AG08395 (cell line): ENCODE measurements at regions not wholly inside any gene's neighbourhood (a gene's known extent, or its start where the extent isn't known, plus 50 kb on each side); places are given as distances from the start of the nearest gene placed in this dataset.
A peak's percentile ranks its signal among the peaks of the same experiment; 100 is the strongest.

Experiments used
- DNase-seq: peaks from one replicate; pipeline ENCODE4 v3.0.0; 2012; ENCODE audit warnings: mixed read lengths, low spot score

DNA sequence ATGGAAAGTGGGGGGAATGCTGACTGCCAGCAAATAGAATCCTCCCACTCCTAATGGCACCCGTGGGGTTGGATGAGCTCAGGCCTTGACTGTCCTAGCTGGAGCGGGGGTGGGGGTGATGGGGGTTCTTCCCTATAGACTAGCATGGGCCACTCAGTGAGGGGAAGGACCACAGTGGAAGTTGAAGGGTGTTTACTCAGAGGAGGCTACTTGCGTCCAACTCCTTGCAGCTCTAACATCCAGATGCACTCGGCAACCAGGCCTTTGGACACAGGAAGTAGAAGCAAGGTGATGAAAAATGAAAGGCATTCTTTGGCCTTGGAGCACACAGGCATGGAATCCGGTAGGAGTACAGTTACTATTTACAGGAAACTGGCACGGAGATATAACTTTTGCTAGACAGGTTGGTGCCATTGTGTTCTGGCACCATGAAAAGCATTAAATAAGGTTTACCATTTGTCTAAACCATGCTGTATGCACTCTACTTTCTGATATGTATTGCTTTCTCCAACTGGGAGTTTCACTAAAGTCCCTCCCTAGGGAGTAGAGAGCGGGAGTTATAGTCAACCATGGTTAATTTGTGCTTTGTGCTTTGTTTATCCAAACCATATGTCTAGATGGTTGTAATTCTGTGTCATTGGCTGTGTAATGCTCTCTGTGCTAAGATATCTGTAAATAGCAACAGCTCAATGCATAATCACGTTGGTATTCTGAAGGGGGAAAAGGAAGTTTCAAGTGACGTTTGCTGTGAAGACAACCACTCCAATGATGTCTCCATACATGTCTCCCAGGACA is 125.3 kb downstream of the TSHZ3 start:
- DNase-seq, result peak; percentile 90

DNA sequence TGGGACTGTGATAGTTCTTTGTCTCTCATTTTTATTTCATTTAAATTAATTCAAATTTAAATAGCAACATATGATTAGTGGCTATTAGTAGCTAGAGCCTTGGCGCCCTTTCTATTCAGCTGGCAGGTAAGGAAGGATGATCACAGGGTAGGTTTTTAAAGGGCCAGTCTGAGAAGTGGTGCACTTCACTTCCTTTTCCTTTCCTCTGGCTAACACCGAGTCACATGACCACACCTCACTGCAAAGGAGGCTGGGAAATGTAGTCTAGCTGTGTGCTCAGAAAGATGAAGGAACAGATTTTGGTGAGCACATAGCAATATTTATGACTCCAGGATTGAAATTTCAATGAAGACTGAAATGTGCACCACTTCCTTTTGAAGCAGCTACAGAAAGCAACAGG is 128.7 kb downstream of the TSHZ3 start:
- DNase-seq, result no peak

DNA sequence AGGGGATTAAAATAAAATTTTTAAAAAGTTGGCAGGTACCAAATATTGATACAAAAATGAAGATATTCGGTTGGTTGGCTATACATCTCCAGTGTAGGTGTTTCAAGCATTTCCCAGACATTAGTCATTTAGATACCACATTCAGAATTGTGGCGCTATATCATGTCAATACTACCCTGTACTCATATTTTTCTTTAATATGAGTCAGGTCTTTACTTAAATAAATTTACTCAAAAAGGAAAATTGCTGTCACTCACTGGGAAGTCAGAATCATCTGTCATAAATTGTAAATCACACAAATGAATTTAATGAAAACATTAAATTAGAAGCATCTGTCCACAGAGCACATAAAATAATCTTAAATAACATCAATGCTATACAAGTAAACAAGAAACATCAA is 134.2 kb downstream of the TSHZ3 start:
- DNase-seq, result no peak

- DNase-seq, result peak; percentile 98
These were observed 135.2 kb downstream of the TSHZ3 start for GRCh38 chr19:31214086-31214485.

- DNase-seq, result no peak
These were observed 138.1 kb downstream of the TSHZ3 start for GRCh38 chr19:31211088-31211487.

- no peak for DNase-seq
These were observed 143.2 kb downstream of the TSHZ3 start for GRCh38 chr19:31205887-31206518.

DNA sequence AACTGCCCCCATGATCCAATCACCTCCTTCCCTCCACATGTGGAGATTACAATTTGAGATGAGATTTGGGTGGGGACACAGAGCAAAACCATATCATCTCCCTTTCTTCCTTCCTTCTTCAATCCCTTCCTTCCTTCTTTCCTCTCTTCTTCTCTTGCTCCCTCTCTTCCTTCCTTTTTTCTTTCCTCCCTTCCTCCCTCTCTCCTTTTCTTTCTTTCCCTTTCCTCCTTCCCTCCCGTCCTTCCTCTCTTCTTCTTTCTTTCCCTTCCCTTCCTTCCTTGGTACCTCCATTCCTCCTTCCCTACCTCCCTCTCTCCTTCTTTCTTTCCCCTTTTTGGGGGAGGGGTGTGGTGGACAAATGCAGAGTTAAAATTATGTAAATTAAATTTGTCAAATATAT is 145.1 kb downstream of the TSHZ3 start:
- DNase-seq, result no peak

DNA sequence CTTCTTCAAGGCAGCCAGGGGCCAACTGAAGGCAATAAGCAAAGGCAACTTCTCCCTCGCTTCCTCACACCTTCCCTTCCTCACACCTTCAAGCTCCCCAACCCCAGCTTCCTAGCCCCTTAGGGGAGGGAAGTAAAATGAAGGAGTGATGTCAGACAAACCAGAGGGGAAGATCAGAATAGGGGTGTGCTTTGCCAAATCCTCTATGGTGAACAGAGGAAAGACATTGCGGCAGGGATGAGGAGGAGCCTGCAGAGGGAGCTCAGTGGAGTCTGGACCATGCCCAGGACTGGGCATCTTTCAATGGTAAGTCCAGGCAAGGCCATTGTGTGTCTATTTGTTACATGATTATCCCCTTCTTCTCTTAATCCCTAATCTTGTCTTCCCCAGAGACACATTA is 164.0 kb downstream of the TSHZ3 start:
- DNase-seq, result no peak

GRCh38 chr19:31181535-31181934 is 167.7 kb downstream of the TSHZ3 start:
- no peak for DNase-seq

GRCh38 chr19:31180907-31181306 is 168.3 kb downstream of the TSHZ3 start:
- no peak for DNase-seq

- no peak for DNase-seq
These were observed 169.8 kb downstream of the TSHZ3 start for GRCh38 chr19:31179471-31179852.

GRCh38 chr19:31178833-31179470 is 170.3 kb downstream of the TSHZ3 start:
- DNase-seq, result no peak

GRCh38 chr19:31177246-31177645 is 172.0 kb downstream of the TSHZ3 start:
- DNase-seq, result no peak

GRCh38 chr19:31175564-31176348 is 173.5 kb downstream of the TSHZ3 start:
- DNase-seq, result no peak

GRCh38 chr19:31174948-31175347 is 174.3 kb downstream of the TSHZ3 start:
- DNase-seq, result no peak

DNA sequence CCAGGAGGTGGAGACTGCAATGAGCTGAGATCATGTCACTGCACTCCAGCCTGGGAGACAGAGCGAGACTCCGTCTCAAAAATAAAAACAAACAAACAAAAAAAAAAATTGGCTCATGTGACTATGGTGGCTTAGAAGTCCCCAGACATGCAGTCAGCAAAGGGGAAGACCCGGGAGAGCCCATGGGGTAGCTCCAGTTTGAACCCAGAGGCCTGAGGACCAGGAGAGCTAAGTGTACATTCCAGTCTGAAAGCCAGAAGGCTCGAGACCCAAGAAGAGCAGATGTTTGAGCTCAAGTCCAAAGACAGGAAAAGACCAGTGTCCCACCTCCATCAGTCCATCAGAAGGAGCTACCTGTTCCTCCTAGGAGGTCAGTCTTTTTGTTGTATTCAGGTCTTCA is 175.2 kb downstream of the TSHZ3 start:
- DNase-seq, result no peak

DNA sequence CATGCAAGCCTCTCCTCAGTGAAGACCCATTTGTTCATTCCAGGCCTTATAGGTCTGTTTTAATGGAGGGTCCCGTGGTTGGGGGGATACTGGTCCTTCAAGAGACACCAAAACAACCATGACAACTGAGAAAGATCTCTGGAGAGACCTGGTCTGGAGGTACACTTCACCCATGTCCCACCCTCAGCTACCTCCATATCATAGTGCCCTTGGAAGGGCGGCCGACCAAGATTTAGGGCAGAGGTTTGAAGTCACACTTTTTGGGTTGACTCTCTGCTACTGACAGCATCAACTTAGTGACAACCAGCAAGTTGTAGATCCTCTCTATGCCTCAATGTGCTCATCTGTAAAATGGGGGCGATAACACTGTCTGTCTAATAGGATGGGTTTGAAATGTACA is 177.3 kb downstream of the TSHZ3 start:
- no peak for DNase-seq

GRCh38 chr19:31170046-31170445 is 179.2 kb downstream of the TSHZ3 start:
- DNase-seq, result no peak

- DNase-seq, result no peak
These were observed 181.1 kb downstream of the TSHZ3 start for GRCh38 chr19:31168106-31168625.

DNA sequence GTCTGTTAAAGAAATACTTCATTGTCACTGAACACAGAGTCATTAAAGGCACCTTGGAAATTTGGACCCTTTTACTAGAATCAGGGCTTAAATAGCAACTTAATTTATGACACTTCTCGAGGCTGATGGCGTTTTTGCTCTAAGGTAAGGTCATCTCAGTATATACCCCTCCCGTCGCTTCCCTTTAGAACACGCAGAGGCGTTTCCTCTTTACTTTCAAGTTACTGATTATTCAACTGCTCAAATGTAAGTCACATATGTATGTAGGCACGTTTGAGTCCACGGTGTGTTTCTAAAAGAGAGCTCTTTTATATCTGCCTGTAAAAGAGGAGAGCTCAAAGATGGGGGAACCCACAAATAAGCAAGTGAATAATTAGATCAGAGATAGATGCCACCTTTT is 181.5 kb downstream of the TSHZ3 start:
- DNase-seq, result no peak

DNA sequence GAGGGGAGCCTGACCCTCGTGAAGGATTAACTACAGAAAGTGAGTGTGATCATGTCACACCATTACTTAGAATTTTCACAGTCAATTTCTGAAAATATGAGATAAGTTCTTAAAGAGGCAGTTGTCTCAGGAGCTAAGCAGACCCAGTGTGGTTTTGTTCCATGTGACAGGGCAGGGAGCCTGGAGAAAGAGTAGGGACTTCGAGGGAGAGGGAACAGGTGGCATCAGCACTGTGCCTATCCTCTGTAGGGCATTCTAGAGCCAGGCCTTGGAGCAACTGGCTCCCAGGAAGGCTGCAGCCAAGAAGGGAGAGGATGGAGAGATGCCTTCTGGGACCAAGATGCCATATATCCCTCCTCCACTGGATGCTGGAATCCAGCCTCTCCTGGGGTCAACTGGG is 183.0 kb downstream of the TSHZ3 start:
- DNase-seq, result no peak

DNA sequence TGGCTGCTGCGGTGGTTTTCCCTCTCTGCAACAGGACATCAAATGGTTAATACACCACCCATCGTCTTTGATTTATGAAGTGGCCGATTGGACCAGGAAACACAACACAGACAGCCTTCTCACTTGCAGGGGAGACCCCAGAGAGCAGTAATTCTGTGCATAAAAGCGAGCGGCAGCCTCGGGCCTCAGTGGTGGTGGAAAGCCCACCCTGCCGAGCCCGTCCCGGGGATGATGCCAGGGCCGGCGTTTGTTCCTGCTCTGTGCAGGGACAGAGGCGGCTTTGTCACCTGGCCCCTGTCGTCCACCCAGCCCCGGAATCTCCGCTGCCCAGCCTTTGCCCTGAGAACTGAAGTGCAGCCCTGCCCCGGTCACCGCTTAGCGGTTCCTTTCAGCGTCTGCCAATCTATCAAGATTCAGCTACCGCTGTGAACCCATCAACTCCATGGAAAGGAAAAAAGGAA is 184.4 kb downstream of the TSHZ3 start:
- no peak for DNase-seq
